Liver (tissue), 8 donors: ENCODE measurements at regions not wholly inside any gene's neighbourhood (a gene's known extent, or its start where the extent isn't known, plus 50 kb on each side); places are given as distances from the start of the nearest gene placed in this dataset.

ENCODE experiments used
- DNase-seq: peaks from one replicate; pipeline ENCODE4 v3.0.0-alpha.2; 2017; ENCODE audit warnings: low spot score
- H3K27ac ChIP-seq, 2 donors: one replicate each; pipeline ENCODE4 v1.7.0; 2013; ENCODE audit warnings: inconsistent platforms in 2 of 2, low read length in 2 of 2, control low read depth in 1 of 2, low read depth in 1 of 2, mild to moderate bottlenecking in 1 of 2
- H3K27me3 ChIP-seq, 4 donors: one replicate each; pipeline versions ENCODE4 v1.6.1 to v1.7.0; 2013; ENCODE audit warnings: low read length in 3 of 4, inconsistent platforms in 1 of 4, mild to moderate bottlenecking in 1 of 4, moderate library complexity in 1 of 4; ENCODE audit not compliant: control insufficient read depth in 4 of 4, insufficient read depth in 4 of 4
- H3K36me3 ChIP-seq, 4 donors: one replicate each; pipeline versions ENCODE4 v1.6.1 to v1.7.0; 2013; ENCODE audit warnings: low read length in 3 of 4, mild to moderate bottlenecking in 3 of 4, low read depth in 1 of 4, moderate library complexity in 1 of 4; ENCODE audit not compliant: control insufficient read depth in 4 of 4, insufficient read depth in 3 of 4
- H3K4me1 ChIP-seq, 4 donors: one replicate each; pipeline versions ENCODE4 v1.6.1 to v1.7.0; 2013; ENCODE audit warnings: low read length in 3 of 4, mild to moderate bottlenecking in 3 of 4, moderate library complexity in 1 of 4; ENCODE audit not compliant: control insufficient read depth in 4 of 4, insufficient read depth in 4 of 4
- H3K4me3 ChIP-seq, 3 donors: one replicate each; pipeline versions ENCODE4 v1.6.1 to v1.7.0; 2013; ENCODE audit warnings: low read length in 3 of 3, control low read depth in 1 of 3, low read depth in 1 of 3, mild to moderate bottlenecking in 1 of 3
- H3K9ac ChIP-seq, 2 donors: one replicate each; pipeline ENCODE4 v1.7.0; 2013; ENCODE audit warnings: low read length in 2 of 2, mild to moderate bottlenecking in 2 of 2, moderate library complexity in 2 of 2, control low read depth in 1 of 2, low read depth in 1 of 2
- H3K9me3 ChIP-seq, 4 donors: one replicate each; pipeline versions ENCODE4 v1.6.1 to v1.7.0; 2013; ENCODE audit warnings: low read length in 3 of 4; ENCODE audit not compliant: control insufficient read depth in 4 of 4
- EGR1 ChIP-seq, 2 donors: IDR thresholded peaks; 2 replicates each; pipeline ENCODE4 v1.6.1; 2016 to 2018; ENCODE audit warnings: antibody characterized with exemption in 2 of 2, low read depth in 2 of 2
- FOXA1 ChIP-seq: IDR thresholded peaks from 2 replicates; pipeline ENCODE4 v1.6.1; 2016; ENCODE audit warnings: antibody characterized with exemption
- FOXA2 ChIP-seq: IDR thresholded peaks from 2 replicates; pipeline ENCODE4 v1.6.1; 2016; ENCODE audit warnings: antibody characterized with exemption
- GABPA ChIP-seq, 2 donors: IDR thresholded peaks in 1 of 2; conservative IDR thresholded peaks in 1 of 2; 2 replicates each; pipeline ENCODE4 v1.6.1; 2016; ENCODE audit warnings: antibody characterized with exemption in 2 of 2, mild to moderate bottlenecking in 1 of 2, moderate library complexity in 1 of 2
- HNF4A ChIP-seq, 2 donors: conservative IDR thresholded peaks; 2 replicates each; pipeline ENCODE4 v1.6.1; 2016; ENCODE audit warnings: antibody characterized with exemption in 2 of 2, mild to moderate bottlenecking in 2 of 2
- HNF4G ChIP-seq: IDR thresholded peaks from 2 replicates; pipeline ENCODE4 v1.6.1; 2016; ENCODE audit warnings: antibody characterized with exemption
- JUND ChIP-seq, 2 donors: IDR thresholded peaks; 2 replicates each; pipeline ENCODE4 v1.6.1; 2016; ENCODE audit warnings: antibody characterized with exemption in 2 of 2
- MAX ChIP-seq: IDR thresholded peaks from 2 replicates; pipeline ENCODE4 v1.6.1; 2016; ENCODE audit warnings: antibody characterized with exemption
- NR2F2 ChIP-seq: IDR thresholded peaks from 2 replicates; pipeline ENCODE4 v1.6.1; 2016; ENCODE audit warnings: antibody characterized with exemption
- RAD21 ChIP-seq, 2 donors: IDR thresholded peaks; 2 replicates each; pipeline ENCODE4 v1.6.1; 2016; ENCODE audit warnings: antibody characterized with exemption in 2 of 2, mild to moderate bottlenecking in 2 of 2
- REST ChIP-seq: IDR thresholded peaks from 2 replicates; pipeline ENCODE4 v1.6.1; 2016; ENCODE audit warnings: antibody characterized with exemption, mild to moderate bottlenecking
- RXRA ChIP-seq, 2 donors: IDR thresholded peaks; 2 replicates each; pipeline ENCODE4 v1.6.1; 2017 to 2018; ENCODE audit warnings: antibody characterized with exemption in 2 of 2, mild to moderate bottlenecking in 1 of 2
- SP1 ChIP-seq: IDR thresholded peaks from 2 replicates; pipeline ENCODE4 v1.6.1; 2018; ENCODE audit warnings: antibody characterized with exemption, mild to moderate bottlenecking
- TAF1 ChIP-seq: conservative IDR thresholded peaks from 2 replicates; pipeline ENCODE4 v1.6.1; 2016; ENCODE audit warnings: antibody characterized with exemption, mild to moderate bottlenecking
- YY1 ChIP-seq: IDR thresholded peaks from 2 replicates; pipeline ENCODE4 v1.6.1; 2016; ENCODE audit warnings: antibody characterized with exemption, mild to moderate bottlenecking
- WGBS: extraction: QIAGEN DNeasy Blood & Tissue Kit; methylation state at CpG from one replicate; pipeline ENCODE4 v1.1.7; 2013; 5-methylcytosine and 5-hydroxymethylcytosine counted together
- TF ChIP-seq, protein P1 (sequence below): IDR thresholded peaks from 2 replicates; pipeline ENCODE4 v1.6.1; 2016; ENCODE audit warnings: antibody characterized with exemption
- TF ChIP-seq, protein P2 (sequence below): fragments of 150-350 bp; IDR thresholded peaks from 2 replicates; pipeline ENCODE4 v1.5.1; 2017; ENCODE audit warnings: improper control_type of control experiment, low read depth, low read length; ENCODE audit not compliant: missing input control
- TF ChIP-seq, protein P3 (sequence below): IDR thresholded peaks from 2 replicates; pipeline ENCODE4 v1.6.1; 2016; ENCODE audit warnings: antibody characterized with exemption
- donor health status: healthy.
- donor health status: healthy.
- donor health status: healthy.
- donor health status: healthy.
- donor health status: healthy.

GRCh38 chr11:100594320-100594719, 92.8 kb upstream of the ARHGAP42 start:
- Histone ChIP-seq H3K27me3 (no peaks in the 10 kb centered on the region), H3K9me3 (no peaks in the 10 kb centered on the region), H3K4me3 (no peak overlapping the region), H3K4me1 (no peaks in the 10 kb centered on the region), H3K9ac (no peak overlapping the region), H3K36me3 (no peaks in the 10 kb centered on the region), H3K27ac (no peak overlapping the region)
- TF ChIP-seq FOXA1: no peak
- no peak for TF ChIP-seq YY1
- TF ChIP-seq MAX: no peak
- TF ChIP-seq JUND (IDR thresholded peaks at IDR 0.05): no peak
- no peak for TF ChIP-seq HNF4G
- no peak for TF ChIP-seq FOXA2
- TF ChIP-seq, protein P1, sequence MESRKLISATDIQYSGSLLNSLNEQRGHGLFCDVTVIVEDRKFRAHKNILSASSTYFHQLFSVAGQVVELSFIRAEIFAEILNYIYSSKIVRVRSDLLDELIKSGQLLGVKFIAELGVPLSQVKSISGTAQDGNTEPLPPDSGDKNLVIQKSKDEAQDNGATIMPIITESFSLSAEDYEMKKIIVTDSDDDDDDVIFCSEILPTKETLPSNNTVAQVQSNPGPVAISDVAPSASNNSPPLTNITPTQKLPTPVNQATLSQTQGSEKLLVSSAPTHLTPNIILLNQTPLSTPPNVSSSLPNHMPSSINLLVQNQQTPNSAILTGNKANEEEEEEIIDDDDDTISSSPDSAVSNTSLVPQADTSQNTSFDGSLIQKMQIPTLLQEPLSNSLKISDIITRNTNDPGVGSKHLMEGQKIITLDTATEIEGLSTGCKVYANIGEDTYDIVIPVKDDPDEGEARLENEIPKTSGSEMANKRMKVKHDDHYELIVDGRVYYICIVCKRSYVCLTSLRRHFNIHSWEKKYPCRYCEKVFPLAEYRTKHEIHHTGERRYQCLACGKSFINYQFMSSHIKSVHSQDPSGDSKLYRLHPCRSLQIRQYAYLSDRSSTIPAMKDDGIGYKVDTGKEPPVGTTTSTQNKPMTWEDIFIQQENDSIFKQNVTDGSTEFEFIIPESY: no peak
- TF ChIP-seq HNF4A (conservative IDR thresholded peaks at IDR 0.05): no peak
- TF ChIP-seq RAD21 (IDR thresholded peaks at IDR 0.05): no peak
- TF ChIP-seq RXRA (IDR thresholded peaks at IDR 0.05): no peak
- TF ChIP-seq NR2F2: no peak
- TF ChIP-seq, protein P2, sequence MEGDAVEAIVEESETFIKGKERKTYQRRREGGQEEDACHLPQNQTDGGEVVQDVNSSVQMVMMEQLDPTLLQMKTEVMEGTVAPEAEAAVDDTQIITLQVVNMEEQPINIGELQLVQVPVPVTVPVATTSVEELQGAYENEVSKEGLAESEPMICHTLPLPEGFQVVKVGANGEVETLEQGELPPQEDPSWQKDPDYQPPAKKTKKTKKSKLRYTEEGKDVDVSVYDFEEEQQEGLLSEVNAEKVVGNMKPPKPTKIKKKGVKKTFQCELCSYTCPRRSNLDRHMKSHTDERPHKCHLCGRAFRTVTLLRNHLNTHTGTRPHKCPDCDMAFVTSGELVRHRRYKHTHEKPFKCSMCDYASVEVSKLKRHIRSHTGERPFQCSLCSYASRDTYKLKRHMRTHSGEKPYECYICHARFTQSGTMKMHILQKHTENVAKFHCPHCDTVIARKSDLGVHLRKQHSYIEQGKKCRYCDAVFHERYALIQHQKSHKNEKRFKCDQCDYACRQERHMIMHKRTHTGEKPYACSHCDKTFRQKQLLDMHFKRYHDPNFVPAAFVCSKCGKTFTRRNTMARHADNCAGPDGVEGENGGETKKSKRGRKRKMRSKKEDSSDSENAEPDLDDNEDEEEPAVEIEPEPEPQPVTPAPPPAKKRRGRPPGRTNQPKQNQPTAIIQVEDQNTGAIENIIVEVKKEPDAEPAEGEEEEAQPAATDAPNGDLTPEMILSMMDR: no peak
- TF ChIP-seq GABPA (IDR thresholded peaks at IDR 0.05 in 1 of 2, conservative IDR thresholded peaks at IDR 0.05 in 1 of 2): no peak
- TF ChIP-seq, protein P3, sequence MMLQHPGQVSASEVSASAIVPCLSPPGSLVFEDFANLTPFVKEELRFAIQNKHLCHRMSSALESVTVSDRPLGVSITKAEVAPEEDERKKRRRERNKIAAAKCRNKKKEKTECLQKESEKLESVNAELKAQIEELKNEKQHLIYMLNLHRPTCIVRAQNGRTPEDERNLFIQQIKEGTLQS: no peak
- no peak for TF ChIP-seq EGR1 (IDR thresholded peaks at IDR 0.05; ENCODE audit: low read depth in 2 of 2)
- TF ChIP-seq SP1: no peak
- TF ChIP-seq TAF1: no peak
- TF ChIP-seq REST: no peak
- WGBS: 47% methylated on average over 3 of the region's 3 CpGs
- no peak for DNase-seq

DNA sequence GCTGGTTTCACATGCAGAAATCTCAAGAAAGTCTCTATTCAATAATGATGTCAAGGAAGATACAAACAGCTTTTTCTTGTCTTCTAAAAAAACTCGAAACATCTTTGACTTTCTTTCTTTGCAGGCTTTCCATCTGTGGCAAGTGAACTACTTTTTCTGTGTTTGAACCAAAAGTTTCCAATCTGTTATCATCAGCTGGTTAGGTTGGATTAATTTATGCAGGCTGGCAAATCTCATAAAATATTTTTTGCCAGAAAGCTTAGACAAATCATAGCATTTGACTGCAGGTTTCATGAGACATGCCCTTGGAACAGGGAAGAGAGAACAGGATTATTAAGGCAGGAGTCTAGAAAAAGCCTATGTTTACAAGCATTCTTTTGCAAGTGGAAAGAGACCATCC, 86.1 kb upstream of the ARHGAP42 start:
- Histone ChIP-seq H3K4me1 (no peaks in the 10 kb centered on the region), H3K4me3 (no peak overlapping the region), H3K9ac (no peak overlapping the region), H3K9me3 (no peaks in the 10 kb centered on the region), H3K27ac (no peak overlapping the region), H3K36me3 (no peaks in the 10 kb centered on the region), H3K27me3 (no peaks in the 10 kb centered on the region)
- WGBS: 85% methylated on average over 1 of the region's 1 CpG
- DNase-seq: no peak
- TF ChIP-seq TAF1 (no peak), HNF4A (conservative IDR thresholded peaks at IDR 0.05) (no peak), SP1 (no peak), JUND (IDR thresholded peaks at IDR 0.05) (no peak), FOXA1 (no peak), YY1 (no peak), NR2F2 (no peak), RAD21 (IDR thresholded peaks at IDR 0.05) (no peak), HNF4G (no peak), EGR1 (IDR thresholded peaks at IDR 0.05; ENCODE audit: low read depth in 2 of 2) (no peak), RXRA (IDR thresholded peaks at IDR 0.05) (no peak), GABPA (IDR thresholded peaks at IDR 0.05 in 1 of 2, conservative IDR thresholded peaks at IDR 0.05 in 1 of 2) (no peak)
- TF ChIP-seq, protein P1: no peak
- TF ChIP-seq, protein P3: no peak
- TF ChIP-seq, protein P2: no peak
